Endothelial cell of umbilical vein (primary cell): ENCODE measurements at regions not wholly inside any gene's neighbourhood (a gene's known extent, or its start where the extent isn't known, plus 50 kb on each side); places are given as distances from the start of the nearest gene placed in this dataset.

Experiments used
- BruUV-seq: library from RNA; stranded (reverse); fragments of 400-500 nt; replicated peaks from 2 replicates; lab custom pipeline; 2021; lab: Mats Ljungman, UMichigan
- CTCF ChIA-PET: fragments of 300-600, 350-600 bp; sonication (Branson Sonifier 250); formaldehyde crosslinking; loops from one replicate; lab custom pipeline; 2021; ENCODE audit warnings: antibody characterized with exemption, inconsistent platforms; lab: Charles Lee
- POLR2A ChIA-PET: fragments of 300-600, 350-600 bp; sonication (Branson Sonifier 250); formaldehyde crosslinking; loops from one replicate; lab custom pipeline; 2021; ENCODE audit warnings: antibody characterized with exemption, inconsistent platforms; lab: Charles Lee
- DNase-seq: peaks from one replicate; pipeline ENCODE4 v3.0.0-alpha.2; 2011; ENCODE audit warnings: low read depth, low spot score
- FAIRE-seq: peaks from 2 replicates; lab custom pipeline; 2011; peaks lifted over from hg19 to GRCh38; lab: Jason Lieb, UNC
- H2AFZ ChIP-seq: 2 replicates; pipeline ENCODE4 v1.6.0; 2012; ENCODE audit warnings: low read depth, low read length, control low read depth, inconsistent platforms
- H3K27ac ChIP-seq: 2 replicates; pipeline ENCODE4 v1.5.1; 2011; ENCODE audit warnings: low read depth, mild to moderate bottlenecking, control low read depth, low read length, moderate library complexity; ENCODE audit not compliant: insufficient read depth
- H3K27me3 ChIP-seq, 2 experiments: 2 replicates each; pipeline versions ENCODE4 v1.6.0 to v1.6.1; 2011; ENCODE audit warnings: low read length in 2 of 2, mixed read lengths in 1 of 2; ENCODE audit not compliant: control insufficient read depth in 2 of 2, insufficient read depth in 2 of 2
- H3K36me3 ChIP-seq, 2 experiments: 2 replicates in 1 of 2; 3 replicates in 1 of 2; pipeline ENCODE4 v1.5.1; 2011; ENCODE audit warnings: low read length in 2 of 2, mild to moderate bottlenecking in 1 of 2, moderate library complexity in 1 of 2; ENCODE audit not compliant: control insufficient read depth in 2 of 2, insufficient read depth in 2 of 2; ENCODE audit errors: extremely low read depth in 1 of 2
- H3K4me1 ChIP-seq: 3 replicates; pipeline ENCODE4 v1.5.1; 2011; ENCODE audit warnings: mild to moderate bottlenecking, low read length; ENCODE audit not compliant: control insufficient read depth, insufficient read depth; ENCODE audit errors: extremely low read depth
- H3K4me2 ChIP-seq: 2 replicates; pipeline ENCODE4 v1.6.1; 2011; ENCODE audit warnings: low read length, control low read depth, mixed read lengths; ENCODE audit not compliant: insufficient read depth
- H3K4me3 ChIP-seq, 3 experiments: fragments of 200-600 bp in 1 of 3; sonication (generic), shearing (Covaris generic) in 1 of 3; replicated peaks in 1 of 3; 2 replicates each; pipeline ENCODE4 v1.5.1; 2011 to 2016; ENCODE audit warnings: control low read depth in 3 of 3, low read length in 3 of 3, mild to moderate bottlenecking in 2 of 3, inconsistent platforms in 1 of 3, low read depth in 1 of 3, moderate library complexity in 1 of 3; ENCODE audit not compliant: insufficient read depth in 1 of 3
- H3K79me2 ChIP-seq: 2 replicates; pipeline ENCODE4 v1.6.0; 2012; ENCODE audit warnings: low read length, inconsistent platforms; ENCODE audit not compliant: control insufficient read depth, insufficient read depth
- H3K9ac ChIP-seq: replicated peaks from 2 replicates; pipeline ENCODE3; 2011; ENCODE audit warnings: low read length, control low read depth; ENCODE audit not compliant: insufficient read depth; ENCODE audit errors: extremely low read depth
- H3K9me1 ChIP-seq: replicated peaks from 3 replicates; pipeline ENCODE4 v1.6.0; 2011; ENCODE audit warnings: mild to moderate bottlenecking, low read length; ENCODE audit not compliant: control insufficient read depth, insufficient read depth; ENCODE audit errors: extremely low read depth
- H3K9me3 ChIP-seq: replicated peaks from 2 replicates; pipeline ENCODE4 v1.5.1; 2012; ENCODE audit warnings: low read length, inconsistent platforms; ENCODE audit not compliant: control insufficient read depth, insufficient read depth
- H4K20me1 ChIP-seq: replicated peaks from 2 replicates; pipeline ENCODE3; 2011; ENCODE audit warnings: mild to moderate bottlenecking, low read length; ENCODE audit not compliant: control insufficient read depth, insufficient read depth; ENCODE audit errors: extremely low read depth
- EZH2 ChIP-seq: IDR thresholded peaks from 2 replicates; pipeline ENCODE4 v1.6.1; 2012; ENCODE audit warnings: borderline replicate concordance, low read depth, mild to moderate bottlenecking, moderate library complexity, low read length, inconsistent platforms; ENCODE audit not compliant: severe bottlenecking
- FOS ChIP-seq: IDR thresholded peaks from 2 replicates; pipeline ENCODE4 v1.6.1; 2011; ENCODE audit warnings: mild to moderate bottlenecking, low read length, moderate library complexity, borderline replicate concordance; ENCODE audit not compliant: insufficient read depth
- GATA2 ChIP-seq: IDR thresholded peaks from 2 replicates; pipeline ENCODE4 v1.7.0; 2011; ENCODE audit warnings: low read depth, mild to moderate bottlenecking, moderate library complexity, mixed read lengths, low read length; ENCODE audit not compliant: insufficient read length, insufficient read depth
- JUN ChIP-seq: IDR thresholded peaks from 2 replicates; pipeline ENCODE4 v1.6.1; 2011; ENCODE audit warnings: borderline replicate concordance, low read depth; ENCODE audit not compliant: insufficient read length, insufficient read depth
- MYC ChIP-seq: IDR thresholded peaks from one replicate; pipeline ENCODE4 v1.6.1; 2011; ENCODE audit warnings: mild to moderate bottlenecking, low read depth, low read length
- POLR2A ChIP-seq: IDR thresholded peaks from 2 replicates; pipeline ENCODE4 v1.6.1; 2012; ENCODE audit warnings: low read depth, mild to moderate bottlenecking, control low read depth, low read length
- POLR2AphosphoS5 ChIP-seq: IDR thresholded peaks from 2 replicates; pipeline ENCODE4 v1.6.1; 2012; ENCODE audit warnings: low read depth, mild to moderate bottlenecking, control low read depth, low read length, moderate library complexity; ENCODE audit not compliant: insufficient read depth
- dilution Hi-C: fragments of 300-500 bp; cut with MboI; formaldehyde crosslinking; loops from one replicate; pipeline ENCODE4 v1.15.0; 2019; ENCODE audit warnings: low sequenced_read_pairs; ENCODE audit not compliant: extremely low pct_ligation_motif_present
- intact Hi-C: fragments of 100-400 bp; cut with micrococcal nuclease; formaldehyde crosslinking; loops from one replicate; pipeline ENCODE4 v1.10.0; 2022
- TF ChIP-seq, protein P1 (sequence below), 2 donors: IDR thresholded peaks; 1 replicate in 1 of 2; 2 replicates in 1 of 2; pipeline ENCODE4 v1.5.1; 2011; ENCODE audit warnings: low read length in 2 of 2, mild to moderate bottlenecking in 2 of 2, moderate library complexity in 2 of 2, control low read depth in 1 of 2, inconsistent platforms in 1 of 2, low read depth in 1 of 2; ENCODE audit not compliant: insufficient read depth in 1 of 2; ENCODE audit errors: extremely low read depth in 1 of 2
- TF ChIP-seq, protein P2 (sequence below): IDR thresholded peaks from 2 replicates; pipeline ENCODE4 v1.6.1; 2011; ENCODE audit not compliant: insufficient read depth, insufficient read length

DNA sequence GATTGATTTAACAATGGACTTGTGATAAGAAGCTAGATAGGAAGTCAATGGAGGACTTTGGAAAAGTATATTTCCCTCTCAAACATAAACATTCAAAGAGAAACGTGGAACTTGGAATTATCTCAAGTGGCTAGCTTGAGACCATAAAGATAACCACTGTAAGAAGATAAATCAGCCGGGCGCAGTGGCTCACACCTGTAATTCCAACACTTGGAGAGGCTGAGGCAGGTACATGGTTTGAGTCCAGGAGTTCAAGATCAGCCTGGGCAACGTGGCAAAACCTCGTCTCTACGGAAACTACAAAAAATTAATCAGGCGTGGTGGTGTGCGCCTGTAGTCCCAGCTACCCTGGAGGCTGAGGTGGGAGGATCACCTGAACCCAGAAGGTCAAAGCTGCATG is 405.9 kb upstream of the ACVR2A start:
- FAIRE-seq (no peak), DNase-seq (no peak)
- dilution Hi-C loops, result no loop called here
- Histone ChIP-seq H3K4me3 (no peak overlapping the region), H3K9me3 (no peaks in the 10 kb centered on the region), H3K9me1 (no peaks in the 10 kb centered on the region), H3K9ac (no peak overlapping the region), H3K27me3 (no peaks in the 10 kb centered on the region), H4K20me1 (no peaks in the 10 kb centered on the region), H3K4me2 (no peak overlapping the region), H3K36me3 (no peaks in the 10 kb centered on the region), H3K79me2 (no peaks in the 10 kb centered on the region), H2AFZ (no peak overlapping the region), H3K27ac (no peak overlapping the region), H3K4me1 (no peaks in the 10 kb centered on the region)
- TF ChIP-seq GATA2, result no peak
- ChIA-PET CTCF (no interaction called here), POLR2A (no interaction called here)
- BruUV-seq, result no TSS peak
- intact Hi-C loops, result no loop called here

DNA sequence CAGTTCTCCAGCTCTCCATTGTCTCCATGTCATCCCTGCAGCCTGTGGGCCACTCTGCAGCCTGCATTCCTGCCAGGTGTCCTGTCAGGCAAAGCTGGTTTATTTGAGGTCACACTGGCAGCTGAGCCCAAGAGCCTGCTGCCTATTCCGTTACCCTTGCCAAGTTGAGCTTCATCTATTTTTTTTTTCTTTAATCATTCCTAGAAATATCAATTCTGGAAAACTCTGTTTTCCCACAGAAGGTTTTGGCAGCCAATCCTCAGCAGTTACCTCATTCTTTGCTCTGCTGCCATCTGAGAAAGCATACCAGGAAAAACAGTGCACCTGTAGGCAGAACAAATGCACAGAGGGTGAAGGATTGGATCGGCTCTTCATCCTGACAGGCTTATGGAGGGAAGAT is 411.0 kb upstream of the ACVR2A start:
- POLR2A ChIA-PET, result no interaction called here
- no peak for TF ChIP-seq EZH2
- TF ChIP-seq JUN, result no peak
- TF ChIP-seq POLR2A, result no peak
- TF ChIP-seq FOS, result no peak
- TF ChIP-seq, protein P1, sequence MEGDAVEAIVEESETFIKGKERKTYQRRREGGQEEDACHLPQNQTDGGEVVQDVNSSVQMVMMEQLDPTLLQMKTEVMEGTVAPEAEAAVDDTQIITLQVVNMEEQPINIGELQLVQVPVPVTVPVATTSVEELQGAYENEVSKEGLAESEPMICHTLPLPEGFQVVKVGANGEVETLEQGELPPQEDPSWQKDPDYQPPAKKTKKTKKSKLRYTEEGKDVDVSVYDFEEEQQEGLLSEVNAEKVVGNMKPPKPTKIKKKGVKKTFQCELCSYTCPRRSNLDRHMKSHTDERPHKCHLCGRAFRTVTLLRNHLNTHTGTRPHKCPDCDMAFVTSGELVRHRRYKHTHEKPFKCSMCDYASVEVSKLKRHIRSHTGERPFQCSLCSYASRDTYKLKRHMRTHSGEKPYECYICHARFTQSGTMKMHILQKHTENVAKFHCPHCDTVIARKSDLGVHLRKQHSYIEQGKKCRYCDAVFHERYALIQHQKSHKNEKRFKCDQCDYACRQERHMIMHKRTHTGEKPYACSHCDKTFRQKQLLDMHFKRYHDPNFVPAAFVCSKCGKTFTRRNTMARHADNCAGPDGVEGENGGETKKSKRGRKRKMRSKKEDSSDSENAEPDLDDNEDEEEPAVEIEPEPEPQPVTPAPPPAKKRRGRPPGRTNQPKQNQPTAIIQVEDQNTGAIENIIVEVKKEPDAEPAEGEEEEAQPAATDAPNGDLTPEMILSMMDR (IDR thresholded peaks at IDR 0.05; ENCODE audit: extremely low read depth in 1 of 2, insufficient read depth in 1 of 2, low read depth in 1 of 2, low read length in 2 of 2), result no peak
- no peak for TF ChIP-seq POLR2AphosphoS5
- no peak for TF ChIP-seq GATA2
- TF ChIP-seq MYC, result no peak
- TF ChIP-seq, protein P2, sequence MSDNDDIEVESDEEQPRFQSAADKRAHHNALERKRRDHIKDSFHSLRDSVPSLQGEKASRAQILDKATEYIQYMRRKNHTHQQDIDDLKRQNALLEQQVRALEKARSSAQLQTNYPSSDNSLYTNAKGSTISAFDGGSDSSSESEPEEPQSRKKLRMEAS, result no peak
- Histone ChIP-seq H3K79me2 (no peaks in the 10 kb centered on the region), H4K20me1 (no peaks in the 10 kb centered on the region), H3K27ac (no peak overlapping the region), H3K27me3 (no peaks in the 10 kb centered on the region), H3K9ac (no peak overlapping the region), H2AFZ (no peak overlapping the region), H3K9me3 (no peaks in the 10 kb centered on the region), H3K36me3 (no peaks in the 10 kb centered on the region), H3K4me2 (no peak overlapping the region), H3K4me1 (no peaks in the 10 kb centered on the region), H3K4me3 (no peak overlapping the region), H3K9me1 (no peaks in the 10 kb centered on the region)
- DNase-seq (no peak), FAIRE-seq (no peak)
- intact Hi-C loops (no loop called here), dilution Hi-C loops (no loop called here)
- BruUV-seq, result no TSS peak
- CTCF ChIA-PET, result no interaction called here
